H7 (cell line): ENCODE measurements at regions not wholly inside any gene's neighbourhood (a gene's known extent, or its start where the extent isn't known, plus 50 kb on each side); places are given as distances from the start of the nearest gene placed in this dataset.

Experiments
- DNase-seq: peaks from one replicate; pipeline ENCODE4 v3.0.0; 2012
- H3K27me3 ChIP-seq: 2 replicates; pipeline ENCODE4 v1.6.0; 2011; ENCODE audit warnings: mild to moderate bottlenecking, low read length; ENCODE audit not compliant: control insufficient read depth, insufficient read depth
- H3K36me3 ChIP-seq: replicated peaks from 2 replicates; pipeline ENCODE4 v1.5.1; 2011; ENCODE audit warnings: low read length; ENCODE audit not compliant: control insufficient read depth, insufficient read depth
- H3K4me3 ChIP-seq: 2 replicates; pipeline ENCODE4 v1.5.1; 2011; ENCODE audit warnings: low read depth, mild to moderate bottlenecking, control low read depth, low read length, moderate library complexity; ENCODE audit not compliant: insufficient read depth

- no peaks in the 10 kb centered on the region for H3K27me3 ChIP-seq
- no peaks in the 10 kb centered on the region for H3K36me3 ChIP-seq
- H3K4me3 ChIP-seq = no peak overlapping the region
- no peak for DNase-seq
These were observed 79.9 kb upstream of the APC start for GRCh38 chr5:112657804-112658203.

GRCh38 chr5:112660359-112660758, 77.3 kb upstream of the APC start:
- no peaks in the 10 kb centered on the region for H3K36me3 ChIP-seq
- no peak for DNase-seq
- H3K4me3 ChIP-seq = no peak overlapping the region
- H3K27me3 ChIP-seq = no peaks in the 10 kb centered on the region

- DNase-seq = no peak
- Histone ChIP-seq H3K27me3 (no peaks in the 10 kb centered on the region), H3K36me3 (no peaks in the 10 kb centered on the region), H3K4me3 (no peak overlapping the region)
These were observed 74.5 kb upstream of the APC start for GRCh38 chr5:112663146-112663545.

GRCh38 chr5:112668016-112668415, 69.7 kb upstream of the APC start:
- H3K36me3 ChIP-seq = no peaks in the 10 kb centered on the region
- no peak for DNase-seq
- H3K27me3 ChIP-seq = no peaks in the 10 kb centered on the region
- H3K4me3 ChIP-seq = no peak overlapping the region

- no peak for DNase-seq
- Histone ChIP-seq H3K36me3 (no peaks in the 10 kb centered on the region), H3K4me3 (no peak overlapping the region), H3K27me3 (no peaks in the 10 kb centered on the region)
These were observed 68.8 kb upstream of the APC start for GRCh38 chr5:112668911-112669310.

GRCh38 chr5:112669328-112669963, 68.2 kb upstream of the APC start:
- Histone ChIP-seq H3K27me3 (no peaks in the 10 kb centered on the region), H3K36me3 (no peaks in the 10 kb centered on the region), H3K4me3 (no peak overlapping the region)
- DNase-seq = no peak

GRCh38 chr5:112671687-112672086, 66.0 kb upstream of the APC start:
- no peak for DNase-seq
- Histone ChIP-seq H3K4me3 (no peak overlapping the region), H3K36me3 (no peaks in the 10 kb centered on the region), H3K27me3 (no peaks in the 10 kb centered on the region)

- Histone ChIP-seq H3K4me3 (no peak overlapping the region), H3K36me3 (no peaks in the 10 kb centered on the region), H3K27me3 (no peaks in the 10 kb centered on the region)
- DNase-seq = no peak
These were observed 56.2 kb upstream of the APC start for GRCh38 chr5:112681481-112681908.

- DNase-seq = no peak
- no peaks in the 10 kb centered on the region for H3K36me3 ChIP-seq
These were observed 55.0 kb upstream of the APC start for GRCh38 chr5:112682621-112683061.

GRCh38 chr5:112684121-112684520, 53.6 kb upstream of the APC start:
- no peak for DNase-seq
- Histone ChIP-seq H3K4me3 (no peak overlapping the region), H3K36me3 (no peaks in the 10 kb centered on the region)

More at GRCh38 chr5:112682621-112683061, 55.0 kb upstream of the APC start:
- H3K4me3 ChIP-seq = no peak overlapping the region
- H3K27me3 ChIP-seq = no peaks in the 10 kb centered on the region

GRCh38 chr5:112684737-112685136, 52.9 kb upstream of the APC start:
- H3K36me3 ChIP-seq = no peaks in the 10 kb centered on the region
- no peak for DNase-seq
- H3K27me3 ChIP-seq = no peaks in the 10 kb centered on the region
- H3K4me3 ChIP-seq = no peak overlapping the region

More at GRCh38 chr5:112684121-112684520, 53.6 kb upstream of the APC start:
- no peaks in the 10 kb centered on the region for H3K27me3 ChIP-seq

- DNase-seq = no peak
- Histone ChIP-seq H3K36me3 (no peaks in the 10 kb centered on the region), H3K27me3 (no peaks in the 10 kb centered on the region), H3K4me3 (no peak overlapping the region)
These were observed 52.3 kb upstream of the APC start for GRCh38 chr5:112685386-112685785.

- DNase-seq = no peak
- Histone ChIP-seq H3K27me3 (no peaks in the 10 kb centered on the region), H3K36me3 (no peaks in the 10 kb centered on the region), H3K4me3 (no peak overlapping the region)
These were observed 51.8 kb upstream of the APC start for GRCh38 chr5:112685931-112686330.

- no peak for DNase-seq
- Histone ChIP-seq H3K36me3 (no peaks in the 10 kb centered on the region), H3K4me3 (no peak overlapping the region), H3K27me3 (no peaks in the 10 kb centered on the region)
These were observed 51.0 kb upstream of the APC start for GRCh38 chr5:112686675-112687074.

GRCh38 chr5:112687306-112687705, 50.4 kb upstream of the APC start:
- H3K36me3 ChIP-seq = no peaks in the 10 kb centered on the region
- H3K4me3 ChIP-seq = no peak overlapping the region
- no peaks in the 10 kb centered on the region for H3K27me3 ChIP-seq
- peak; percentile 28 for DNase-seq
